Activated T-helper 2 cell treated with anti-CD3 and anti-CD28 coated beads, Interferon-gamma antibody, Interleukin-2, Interleukin-4, amounts not matched to agents 10 μg/mL and 5 μg/mL and 100 μg/mL, durations not matched to agents 14 hours and 24 hours and 36 hours (primary cell): ENCODE measurements at regions not wholly inside any gene's neighbourhood (a gene's known extent, or its start where the extent isn't known, plus 50 kb on each side); places are given as distances from the start of the nearest gene placed in this dataset.

Experiments
- DNase-seq: peaks from one replicate; pipeline ENCODE4 v3.0.0; 2021; ENCODE audit warnings: low spot score
- H3K27ac Mint-ChIP-seq: one replicate; pipeline ENCODE4 v1.8.0; 2021; ENCODE audit warnings: mixed read lengths
- H3K27me3 Mint-ChIP-seq: one replicate; pipeline ENCODE4 v1.8.0; 2021; ENCODE audit warnings: low read depth, mixed read lengths
- H3K36me3 Mint-ChIP-seq: one replicate; pipeline ENCODE4 v1.8.0; 2021; ENCODE audit warnings: low read depth, mixed read lengths
- H3K4me1 Mint-ChIP-seq: one replicate; pipeline ENCODE4 v1.8.0; 2021; ENCODE audit warnings: low read depth, mixed read lengths
- H3K4me3 Mint-ChIP-seq: one replicate; pipeline ENCODE4 v1.8.0; 2021; ENCODE audit warnings: low read depth, mild to moderate bottlenecking, moderate library complexity, mixed read lengths
- H3K9me3 Mint-ChIP-seq: one replicate; pipeline ENCODE4 v1.8.0; 2021; ENCODE audit warnings: mixed read lengths
- intact Hi-C: fragments of 100-400 bp; cut with micrococcal nuclease; formaldehyde crosslinking; loops from one replicate; pipeline ENCODE4 v1.15.1; 2023

DNA sequence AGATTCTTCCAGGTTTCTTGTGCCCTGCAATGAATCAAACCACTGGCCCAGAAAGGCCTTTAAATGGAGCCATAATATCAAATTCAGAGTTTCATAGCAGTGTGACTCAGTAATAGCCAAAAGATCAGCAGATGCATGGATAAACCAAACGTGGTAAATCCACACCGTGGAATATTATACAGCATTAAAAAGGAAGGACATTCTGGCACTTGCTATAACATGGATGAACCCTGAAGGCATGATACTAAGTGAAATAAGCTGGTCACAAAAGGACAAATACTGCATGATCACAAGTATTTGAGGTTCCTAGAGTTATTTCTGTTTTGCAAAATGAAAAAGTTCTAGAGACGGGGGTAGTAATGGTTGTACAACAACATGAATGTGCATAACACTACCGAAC is 140.1 kb downstream of the TOMM20 start:
- peaks cover 3% of the 10 kb centered on the region for H3K9me3 Mint-ChIP-seq

DNA sequence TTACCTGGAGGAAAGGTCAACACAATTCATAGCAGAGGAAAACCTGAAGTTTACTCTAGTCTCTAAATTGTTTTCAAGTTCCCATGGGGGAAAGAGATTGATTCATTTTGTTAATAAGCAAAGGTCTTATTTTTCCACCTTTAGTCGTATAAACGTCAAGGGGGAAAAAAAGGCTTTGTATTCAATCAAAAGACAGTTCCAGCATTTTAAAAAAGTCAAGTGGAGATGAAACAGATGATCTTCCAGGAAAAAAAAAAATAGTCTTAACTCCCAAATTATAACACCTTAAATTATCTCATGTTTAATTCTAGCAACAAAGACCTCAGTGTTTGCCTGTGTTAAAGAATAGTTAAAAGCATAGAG is 140.5 kb downstream of the TOMM20 start:
- no peak for DNase-seq
- H3K4me3 Mint-ChIP-seq, result no peak overlapping the region
- no peaks in the 10 kb centered on the region for H3K27me3 Mint-ChIP-seq
- H3K4me1 Mint-ChIP-seq, result peaks cover 75% of the 10 kb centered on the region
- H3K27ac Mint-ChIP-seq, result peak overlapping the region; percentile 97
- H3K36me3 Mint-ChIP-seq, result peaks cover 33% of the 10 kb centered on the region
- H3K9me3 Mint-ChIP-seq, result peaks cover 3% of the 10 kb centered on the region
- intact Hi-C loops, result no loop called here

More for the DNA sequence above, 140.1 kb downstream of the TOMM20 start:
- intact Hi-C loops, result no loop called here
- peaks cover 31% of the 10 kb centered on the region for H3K36me3 Mint-ChIP-seq
- no peaks in the 10 kb centered on the region for H3K27me3 Mint-ChIP-seq
- peak overlapping the region; percentile 97 for H3K27ac Mint-ChIP-seq
- peaks cover 72% of the 10 kb centered on the region for H3K4me1 Mint-ChIP-seq
- no peak for DNase-seq
- no peak overlapping the region for H3K4me3 Mint-ChIP-seq

DNA sequence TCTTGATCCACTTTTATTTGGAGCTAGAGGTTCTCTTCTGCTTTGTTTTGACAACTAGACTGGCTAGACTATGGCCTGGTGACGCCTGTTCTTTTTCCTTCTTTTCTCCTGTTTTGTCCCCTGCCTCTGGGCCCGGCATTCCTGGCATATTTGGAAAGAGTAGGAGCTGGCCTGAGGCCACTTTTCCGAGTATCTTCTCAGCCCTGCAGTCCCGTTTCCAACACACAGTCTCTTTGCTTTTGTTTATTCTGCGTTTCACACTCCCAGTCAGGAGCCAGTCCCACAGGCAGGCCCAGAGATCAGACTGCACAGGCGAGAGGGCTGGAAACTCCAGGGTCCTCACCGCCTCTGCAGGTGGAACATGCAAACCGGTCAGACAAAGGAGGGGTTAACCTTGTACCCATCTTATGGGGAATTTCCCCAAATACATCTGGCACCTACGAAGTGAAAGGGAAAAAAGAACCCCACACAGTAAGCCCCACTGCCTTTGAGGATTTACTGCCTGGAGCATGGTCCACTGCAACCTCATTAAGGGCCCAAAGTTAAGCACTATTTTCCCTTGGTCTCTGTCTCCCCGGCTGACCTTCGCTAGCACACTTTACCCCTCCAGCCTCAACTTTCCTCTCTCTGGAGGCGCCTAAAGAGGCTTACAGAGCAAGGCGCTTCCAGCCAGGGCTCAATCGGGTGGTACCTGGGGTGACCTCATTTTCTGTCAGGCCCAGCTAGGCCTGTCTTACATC is 141.1 kb downstream of the TOMM20 start:
- peaks cover 72% of the 10 kb centered on the region for H3K4me1 Mint-ChIP-seq
- peaks cover 3% of the 10 kb centered on the region for H3K9me3 Mint-ChIP-seq
- no peak for DNase-seq
- no peaks in the 10 kb centered on the region for H3K27me3 Mint-ChIP-seq
- H3K4me3 Mint-ChIP-seq, result peak overlapping the region; percentile 51
- intact Hi-C loops, result loop anchor here (1.0 kb wide), 2 partner anchors 16 to 90 kb away; no protein-coding TSS in a partner anchor
- peak overlapping the region; percentile 97 for H3K27ac Mint-ChIP-seq
- peaks cover 33% of the 10 kb centered on the region for H3K36me3 Mint-ChIP-seq

DNA sequence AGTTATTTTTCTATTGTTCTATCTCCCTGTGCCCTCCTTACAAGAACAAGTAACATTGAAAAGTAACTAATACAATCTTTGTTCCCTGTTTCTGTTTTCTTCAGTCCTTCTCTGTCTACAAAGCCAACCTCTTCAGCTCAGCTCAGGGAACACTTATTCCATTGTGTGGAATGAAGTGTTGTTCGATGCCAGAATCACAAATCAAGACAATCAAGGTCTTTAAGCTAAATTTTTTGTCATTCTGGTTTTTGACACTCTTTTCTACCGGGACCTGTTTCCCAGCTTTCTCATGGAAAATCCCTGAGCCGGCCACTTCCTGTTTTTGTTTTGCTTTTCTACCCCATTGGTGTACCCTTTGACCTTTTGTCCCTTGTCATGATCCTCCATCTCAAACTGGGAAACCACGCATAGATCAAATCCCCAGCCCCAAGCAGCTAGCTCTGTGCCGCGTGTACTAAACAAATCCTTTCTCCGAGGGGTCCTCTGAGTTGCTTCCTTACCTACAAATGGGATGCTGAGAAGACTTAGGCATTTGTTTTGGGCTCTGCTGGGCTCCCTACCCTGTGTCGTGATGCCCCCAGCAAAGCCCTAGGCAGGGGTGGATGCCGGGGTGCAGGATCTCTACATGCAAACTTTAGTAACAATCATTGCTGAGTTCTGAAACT is 141.8 kb downstream of the TOMM20 start:
- no peaks in the 10 kb centered on the region for H3K27me3 Mint-ChIP-seq
- intact Hi-C loops, result loop anchor here (1.0 kb wide), 2 partner anchors 16 to 90 kb away; no protein-coding TSS in a partner anchor
- peak overlapping the region; percentile 97 for H3K27ac Mint-ChIP-seq
- DNase-seq, result no peak
- peaks cover 33% of the 10 kb centered on the region for H3K36me3 Mint-ChIP-seq
- H3K4me3 Mint-ChIP-seq, result peak overlapping the region; percentile 2
- peaks cover 3% of the 10 kb centered on the region for H3K9me3 Mint-ChIP-seq
- H3K4me1 Mint-ChIP-seq, result peaks cover 78% of the 10 kb centered on the region

DNA sequence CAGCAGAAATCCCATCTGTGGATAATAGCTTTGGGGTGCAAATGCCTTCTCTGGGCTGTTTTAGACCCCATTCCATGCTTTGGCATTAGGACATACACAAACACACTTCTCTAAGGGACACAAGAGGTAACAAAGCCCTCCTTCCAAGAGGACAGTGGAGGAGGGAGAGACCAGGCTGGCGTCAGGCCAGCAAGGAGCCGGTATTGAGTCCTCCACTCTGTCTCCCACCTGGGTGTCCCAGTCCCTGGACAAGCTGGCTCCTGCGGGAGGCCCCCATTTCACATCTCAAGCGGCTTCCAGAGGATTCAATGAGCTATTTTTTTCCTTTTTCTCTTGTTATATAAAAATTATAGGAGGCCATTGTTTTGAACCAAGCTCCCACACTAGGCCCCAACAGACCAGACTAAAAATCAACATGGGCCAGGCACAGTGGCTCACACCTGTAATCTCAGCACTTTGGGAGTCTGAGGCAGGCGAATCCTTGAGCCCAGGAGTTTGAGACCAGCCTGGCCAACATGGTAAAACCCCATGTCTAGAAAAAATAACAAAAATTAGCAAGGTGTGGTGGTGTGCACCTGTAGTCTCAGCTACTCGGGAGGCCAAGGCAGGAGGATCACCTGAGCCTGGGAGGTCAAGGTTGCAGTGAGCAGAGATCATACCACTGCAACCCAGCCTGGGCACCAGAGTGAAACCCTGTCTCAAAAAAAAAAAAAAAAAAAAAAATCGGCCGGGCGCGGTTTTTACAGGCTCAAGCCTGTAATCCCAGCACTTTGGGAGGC is 142.9 kb downstream of the TOMM20 start:
- DNase-seq, result no peak
- Mint-ChIP-seq H3K27ac (peak overlapping the region; percentile 94), H3K9me3 (peaks cover 3% of the 10 kb centered on the region), H3K4me3 (no peak overlapping the region), H3K27me3 (no peaks in the 10 kb centered on the region), H3K36me3 (peaks cover 33% of the 10 kb centered on the region), H3K4me1 (peaks cover 77% of the 10 kb centered on the region)
- intact Hi-C loops, result no loop called here

DNA sequence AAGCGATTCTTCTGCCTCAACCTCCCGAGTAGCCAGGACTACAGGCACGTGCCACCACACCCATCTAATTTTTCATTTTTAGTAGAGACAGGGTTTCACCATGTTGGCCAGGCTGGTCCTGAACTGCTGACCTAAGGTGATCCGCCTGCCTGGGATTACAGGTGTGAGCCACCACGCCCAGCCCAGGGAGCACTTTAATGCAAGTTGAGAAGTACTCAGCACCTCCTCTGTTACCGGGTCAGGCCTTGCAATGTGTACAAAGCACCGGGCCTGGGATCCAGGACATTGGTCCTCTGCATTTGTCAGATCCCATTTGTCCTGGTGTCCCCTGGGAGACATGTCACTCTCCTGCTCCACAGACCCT is 143.6 kb downstream of the TOMM20 start:
- H3K4me3 Mint-ChIP-seq, result no peak overlapping the region
- H3K27me3 Mint-ChIP-seq, result no peaks in the 10 kb centered on the region
- H3K27ac Mint-ChIP-seq, result peak overlapping the region; percentile 94

DNA sequence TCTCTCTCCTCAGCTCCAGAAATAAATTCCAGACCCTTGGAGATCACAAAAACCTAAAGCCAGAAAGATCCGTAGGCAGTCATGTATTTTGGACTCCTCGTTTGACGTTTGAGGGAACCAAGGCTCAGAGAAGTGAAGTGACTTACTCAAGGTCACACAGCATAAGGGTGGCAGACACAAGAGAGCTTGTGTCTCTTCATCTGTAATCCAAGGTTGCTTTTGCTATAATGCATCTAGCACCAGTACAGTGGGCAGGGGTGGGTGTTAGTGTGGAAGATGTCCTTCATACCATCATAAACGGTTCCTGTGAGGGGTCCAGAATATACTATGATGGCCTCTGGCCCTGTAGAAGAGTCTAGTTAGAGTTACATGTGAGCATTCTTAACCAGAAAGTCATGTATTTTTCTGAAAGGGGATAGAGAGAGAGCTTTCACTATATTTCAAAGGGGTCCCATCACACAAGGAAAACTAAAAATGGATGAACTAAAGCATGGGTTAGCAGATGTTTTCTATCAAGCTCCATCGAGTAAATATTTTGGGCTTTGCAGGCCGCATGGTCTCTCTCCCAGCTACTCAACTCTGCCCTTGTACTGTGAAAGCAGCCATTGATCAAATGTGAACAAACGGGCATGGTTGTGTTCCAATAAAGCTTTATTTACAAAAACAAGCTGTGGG is 144.9 kb downstream of the TOMM20 start:
- no peak for DNase-seq
- H3K9me3 Mint-ChIP-seq, result peaks cover 3% of the 10 kb centered on the region
- H3K27ac Mint-ChIP-seq, result peak overlapping the region; percentile 94
- no peak overlapping the region for H3K4me3 Mint-ChIP-seq
- H3K36me3 Mint-ChIP-seq, result peaks cover 46% of the 10 kb centered on the region
- intact Hi-C loops, result no loop called here
- H3K4me1 Mint-ChIP-seq, result peaks cover 80% of the 10 kb centered on the region
- H3K27me3 Mint-ChIP-seq, result no peaks in the 10 kb centered on the region

More for the DNA sequence above, 143.6 kb downstream of the TOMM20 start:
- DNase-seq, result no peak
- Mint-ChIP-seq H3K36me3 (peaks cover 33% of the 10 kb centered on the region), H3K9me3 (peaks cover 3% of the 10 kb centered on the region), H3K4me1 (peaks cover 76% of the 10 kb centered on the region)
- intact Hi-C loops, result no loop called here

DNA sequence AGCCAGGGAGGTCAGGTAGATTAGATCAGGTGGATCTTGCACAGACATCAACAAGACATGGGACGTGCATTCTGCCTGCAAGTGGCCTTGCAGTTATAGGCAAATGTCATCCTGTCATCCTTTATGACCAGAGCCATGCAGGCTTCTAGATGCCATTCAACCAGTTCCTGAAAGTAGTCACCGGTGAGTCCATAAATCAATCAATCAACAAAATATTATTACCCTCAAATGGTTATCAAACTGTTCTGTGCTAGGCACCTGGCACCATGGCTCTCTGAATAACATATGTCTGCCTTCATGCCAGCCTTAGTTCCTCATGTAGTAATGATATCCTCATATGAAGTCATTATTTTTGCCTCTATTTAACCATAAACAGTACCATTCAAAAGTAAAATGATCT is 146.9 kb downstream of the TOMM20 start:
- Mint-ChIP-seq H3K4me3 (peak overlapping the region; percentile 91), H3K4me1 (peaks cover 77% of the 10 kb centered on the region), H3K36me3 (peaks cover 59% of the 10 kb centered on the region), H3K9me3 (peaks cover 3% of the 10 kb centered on the region), H3K27me3 (no peaks in the 10 kb centered on the region), H3K27ac (peak overlapping the region; percentile 97)
- intact Hi-C loops, result loop anchor here (1.0 to 2.0 kb wide), 5 partner anchors 8 to 105 kb away; no protein-coding TSS in a partner anchor
- DNase-seq, result no peak

DNA sequence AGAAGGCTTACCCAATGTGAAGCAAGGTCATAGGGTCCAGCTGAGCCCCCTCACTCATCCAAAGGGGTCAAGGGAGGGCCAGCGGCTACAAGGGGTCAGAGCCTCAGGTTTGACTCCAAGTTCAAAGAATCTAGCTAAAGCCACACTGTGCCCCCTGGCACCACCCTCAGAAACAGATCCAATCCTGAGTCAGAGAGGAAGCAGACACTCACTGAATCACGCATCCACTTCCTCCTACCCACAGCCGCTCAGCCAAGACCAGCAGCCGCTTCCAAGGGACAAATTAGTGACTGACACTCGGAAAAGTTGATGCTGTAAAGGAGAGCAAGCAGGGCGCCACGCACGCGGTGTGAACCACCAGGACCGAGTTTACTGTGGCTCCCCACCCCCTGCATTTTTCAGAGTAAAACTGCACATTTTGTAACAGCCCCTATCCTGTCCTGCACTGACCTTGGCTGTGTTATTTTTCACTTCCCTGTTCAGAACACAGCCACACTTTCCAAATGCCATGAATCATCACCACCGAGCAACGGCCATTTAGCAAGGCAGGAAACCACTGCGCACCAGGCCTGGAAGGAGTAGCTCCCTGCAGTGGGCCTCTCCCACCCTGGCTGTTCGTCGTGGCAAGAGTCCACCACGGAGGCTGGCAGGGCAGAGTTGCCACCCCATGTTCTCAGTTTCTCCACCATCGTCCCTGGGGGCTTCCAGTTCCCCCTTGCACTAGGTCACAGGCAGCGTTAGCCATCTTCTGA is 147.8 kb downstream of the TOMM20 start:
- DNase-seq, result peak; percentile 72
- H3K27me3 Mint-ChIP-seq, result no peaks in the 10 kb centered on the region
- intact Hi-C loops, result loop anchor here (1.0 to 2.0 kb wide), 9 partner anchors 8 to 257 kb away; no protein-coding TSS in a partner anchor
- H3K4me3 Mint-ChIP-seq, result peak overlapping the region; percentile 91
- peaks cover 79% of the 10 kb centered on the region for H3K4me1 Mint-ChIP-seq
- peaks cover 62% of the 10 kb centered on the region for H3K36me3 Mint-ChIP-seq
- peaks cover 3% of the 10 kb centered on the region for H3K9me3 Mint-ChIP-seq
- H3K27ac Mint-ChIP-seq, result peak overlapping the region; percentile 97

DNA sequence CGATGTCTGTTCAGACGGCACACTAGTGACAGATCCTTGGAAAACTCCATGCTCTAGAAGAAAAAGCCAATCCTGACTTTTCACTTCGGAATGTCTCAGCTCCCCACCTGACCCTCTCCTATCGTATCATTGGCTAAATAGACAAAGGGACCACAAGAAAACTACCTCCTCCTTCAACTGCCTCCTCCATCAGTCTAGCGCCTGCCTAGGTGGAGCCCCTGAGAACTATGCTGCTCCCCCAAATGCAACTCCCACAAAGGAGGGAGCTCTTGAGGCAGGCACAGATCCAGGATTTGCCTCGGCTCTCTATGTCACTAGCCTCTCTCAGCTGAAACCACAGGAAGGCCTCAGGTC is 148.4 kb downstream of the TOMM20 start:
- Mint-ChIP-seq H3K9me3 (peaks cover 5% of the 10 kb centered on the region), H3K4me1 (peaks cover 82% of the 10 kb centered on the region), H3K27me3 (no peaks in the 10 kb centered on the region), H3K27ac (peak overlapping the region; percentile 97), H3K4me3 (peak overlapping the region; percentile 91), H3K36me3 (peaks cover 68% of the 10 kb centered on the region)
- intact Hi-C loops, result loop anchor here (1.0 to 2.0 kb wide), 7 partner anchors 10 to 256 kb away; no protein-coding TSS in a partner anchor
- DNase-seq, result no peak

DNA sequence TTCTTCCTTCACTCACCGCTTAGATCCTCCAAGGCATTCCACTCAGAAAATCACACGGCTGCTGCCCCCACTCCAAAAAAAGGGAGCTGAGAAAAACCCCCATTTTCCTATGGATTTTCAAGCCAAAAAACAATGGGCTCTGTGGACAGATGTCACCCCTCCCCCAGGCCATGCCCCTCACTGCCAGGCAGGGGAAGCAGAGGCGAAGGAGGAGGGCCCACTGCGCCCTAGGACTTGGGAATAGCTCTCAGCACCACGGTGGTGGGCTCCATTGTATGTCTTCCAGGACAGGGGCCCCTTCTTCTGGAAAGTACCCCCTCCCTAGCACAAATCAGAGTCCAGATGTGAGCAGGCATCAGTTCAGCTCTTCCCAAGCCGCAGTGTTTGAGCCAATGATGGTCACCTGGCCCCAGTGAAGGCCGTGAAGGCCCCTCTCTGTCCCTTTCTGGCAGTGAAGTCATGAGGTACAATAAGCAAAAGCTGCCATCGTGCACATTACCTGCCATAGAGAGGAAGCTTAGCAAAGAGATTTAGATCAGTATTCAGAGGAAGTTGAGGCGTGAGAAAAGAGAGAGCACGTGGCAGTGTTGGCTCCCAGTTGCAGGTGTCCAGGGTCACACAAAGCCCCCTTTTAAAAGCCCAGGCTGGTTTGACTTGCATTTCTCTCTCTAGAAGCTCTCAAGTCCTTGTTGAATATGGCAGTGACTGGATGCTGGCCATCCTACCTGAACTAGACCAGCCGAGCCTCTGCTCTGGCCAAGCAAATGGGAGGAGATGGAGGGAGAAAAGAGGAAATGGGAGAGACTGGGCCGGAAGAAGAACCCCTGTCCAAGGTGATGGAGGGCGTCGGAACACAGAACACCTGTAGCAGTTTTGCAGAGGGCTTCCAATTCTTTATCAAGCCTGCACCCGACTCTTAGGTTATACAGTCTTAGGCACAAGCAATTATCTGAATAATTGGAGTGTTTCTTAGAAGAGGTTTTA is 149.0 kb downstream of the TOMM20 start:
- Mint-ChIP-seq H3K9me3 (peaks cover 7% of the 10 kb centered on the region), H3K36me3 (peaks cover 68% of the 10 kb centered on the region), H3K27me3 (no peaks in the 10 kb centered on the region), H3K4me3 (peak overlapping the region; percentile 91), H3K27ac (peak overlapping the region; percentile 97), H3K4me1 (peaks cover 84% of the 10 kb centered on the region)
- intact Hi-C loops, result loop anchor here (1.0 to 5.0 kb wide), 8 partner anchors 9 to 492 kb away; no protein-coding TSS in a partner anchor
- DNase-seq, result no peak
